ENCODE measurements at regions not wholly inside any gene's neighbourhood (a gene's known extent, or its start where the extent isn't known, plus 50 kb on each side); places are given as distances from the start of the nearest gene placed in this dataset.

- no peak overlapping the region for H3K27ac ChIP-seq
- TF ChIP-seq ZFX (IDR thresholded peaks at IDR 0.05) (no peak), CTCF (conservative IDR thresholded peaks at IDR 0.05) (no peak)
Measured at GRCh38 chr3:168250415-168250861, 154.7 kb upstream of the GOLIM4 start.

- TF ChIP-seq ZFX (IDR thresholded peaks at IDR 0.05): no peak
- TF ChIP-seq CTCF (conservative IDR thresholded peaks at IDR 0.05): peak; percentile 53
- H3K27ac ChIP-seq: no peak overlapping the region
Measured at GRCh38 chr3:168249550-168250414, 154.1 kb upstream of the GOLIM4 start.

- TF ChIP-seq CTCF (conservative IDR thresholded peaks at IDR 0.05) (no peak), ZFX (IDR thresholded peaks at IDR 0.05) (no peak)
- no peak overlapping the region for H3K27ac ChIP-seq
Measured at GRCh38 chr3:168249205-168249549, 153.5 kb upstream of the GOLIM4 start.

- H3K27ac ChIP-seq: no peak overlapping the region
- TF ChIP-seq CTCF (conservative IDR thresholded peaks at IDR 0.05) (no peak), ZFX (IDR thresholded peaks at IDR 0.05) (no peak)
Measured at GRCh38 chr3:168248383-168249204, 152.9 kb upstream of the GOLIM4 start.

- H3K27ac ChIP-seq: no peak overlapping the region
- TF ChIP-seq ZFX (IDR thresholded peaks at IDR 0.05): no peak
- TF ChIP-seq CTCF (conservative IDR thresholded peaks at IDR 0.05): no peak
Measured at GRCh38 chr3:168241156-168241555, 145.4 kb upstream of the GOLIM4 start.

- H3K27ac ChIP-seq: no peak overlapping the region
- TF ChIP-seq ZFX (IDR thresholded peaks at IDR 0.05) (no peak), CTCF (conservative IDR thresholded peaks at IDR 0.05) (no peak)
Measured at GRCh38 chr3:168239287-168239686, 143.6 kb upstream of the GOLIM4 start.

- TF ChIP-seq ZFX (IDR thresholded peaks at IDR 0.05) (no peak), CTCF (conservative IDR thresholded peaks at IDR 0.05) (no peak)
- H3K27ac ChIP-seq: no peak overlapping the region
Measured at GRCh38 chr3:168233001-168233400, 137.3 kb upstream of the GOLIM4 start.
